HFFc6 (cell line): ENCODE measurements at regions not wholly inside any gene's neighbourhood (a gene's known extent, or its start where the extent isn't known, plus 50 kb on each side); places are given as distances from the start of the nearest gene placed in this dataset.
A peak's percentile ranks its signal among the peaks of the same experiment; 100 is the strongest.

Experiments used
- DNase-seq: peaks from one replicate; pipeline ENCODE4 v3.0.0-alpha.2; 2018
- H3K27ac Mint-ChIP-seq: 2 replicates; pipeline ENCODE4 v1.8.0; 2020; ENCODE audit warnings: mild to moderate bottlenecking, mixed read lengths
- H3K27me3 Mint-ChIP-seq: 2 replicates; pipeline ENCODE4 v1.8.0; 2021; ENCODE audit warnings: mild to moderate bottlenecking, moderate library complexity, mixed read lengths; ENCODE audit not compliant: insufficient read depth
- H3K36me3 Mint-ChIP-seq: 2 replicates; pipeline ENCODE4 v1.8.0; 2021; ENCODE audit warnings: low read depth, mixed read lengths
- H3K4me1 Mint-ChIP-seq: 2 replicates; pipeline ENCODE4 v1.8.0; 2020; ENCODE audit warnings: low read depth, mixed read lengths
- H3K4me3 Mint-ChIP-seq: 2 replicates; pipeline ENCODE4 v1.8.0; 2020; ENCODE audit warnings: mild to moderate bottlenecking, moderate library complexity, mixed read lengths
- H3K9me3 Mint-ChIP-seq: 2 replicates; pipeline ENCODE4 v1.8.0; 2020; ENCODE audit warnings: mild to moderate bottlenecking, mixed read lengths
- CTCF ChIP-seq: fragments of 200-600 bp; sonication (generic); IDR thresholded peaks from 2 replicates; pipeline ENCODE4 v1.5.0; 2021; ENCODE audit warnings: antibody characterized with exemption, mild to moderate bottlenecking

GRCh38 chr3:132254076-132254755, 63.0 kb upstream of the ACP3 start:
- no peak for DNase-seq
- H3K4me3 Mint-ChIP-seq: no peak overlapping the region
- peaks cover 2% of the 10 kb centered on the region; the same call in 1 of the 2 replicates for H3K27me3 Mint-ChIP-seq
- H3K9me3 Mint-ChIP-seq: no peaks in the 10 kb centered on the region
- H3K36me3 Mint-ChIP-seq: no peaks in the 10 kb centered on the region
- peaks cover 16% of the 10 kb centered on the region for H3K4me1 Mint-ChIP-seq
- TF ChIP-seq CTCF: no peak
- H3K27ac Mint-ChIP-seq: no peak overlapping the region

- TF ChIP-seq CTCF: no peak
- Mint-ChIP-seq H3K4me1 (peaks cover 16% of the 10 kb centered on the region), H3K4me3 (no peak overlapping the region), H3K27ac (no peak overlapping the region; the same call in 1 of the 2 replicates), H3K36me3 (no peaks in the 10 kb centered on the region), H3K9me3 (no peaks in the 10 kb centered on the region), H3K27me3 (peaks cover 9% of the 10 kb centered on the region; the same call in 1 of the 2 replicates)
- DNase-seq: peak; percentile 51
These were observed 62.0 kb upstream of the ACP3 start for GRCh38 chr3:132255041-132255745.

- Mint-ChIP-seq H3K4me1 (peaks cover 16% of the 10 kb centered on the region), H3K9me3 (no peaks in the 10 kb centered on the region), H3K27me3 (peaks cover 9% of the 10 kb centered on the region), H3K27ac (no peak overlapping the region), H3K36me3 (no peaks in the 10 kb centered on the region), H3K4me3 (no peak overlapping the region)
- peak; percentile 69 for TF ChIP-seq CTCF
- no peak for DNase-seq
These were observed 60.2 kb upstream of the ACP3 start for GRCh38 chr3:132256989-132257388.

GRCh38 chr3:132261506-132261905, 55.7 kb upstream of the ACP3 start:
- Mint-ChIP-seq H3K9me3 (no peaks in the 10 kb centered on the region), H3K36me3 (no peaks in the 10 kb centered on the region), H3K4me3 (no peak overlapping the region), H3K27me3 (peaks cover 10% of the 10 kb centered on the region), H3K27ac (no peak overlapping the region), H3K4me1 (no peaks in the 10 kb centered on the region)
- no peak for DNase-seq
- TF ChIP-seq CTCF: no peak

- Mint-ChIP-seq H3K9me3 (no peaks in the 10 kb centered on the region), H3K36me3 (no peaks in the 10 kb centered on the region), H3K4me1 (no peaks in the 10 kb centered on the region), H3K4me3 (no peak overlapping the region), H3K27me3 (peaks cover 10% of the 10 kb centered on the region), H3K27ac (no peak overlapping the region)
- DNase-seq: no peak
- TF ChIP-seq CTCF: no peak
These were observed 54.9 kb upstream of the ACP3 start for GRCh38 chr3:132262305-132262704.
